ENCODE measurements at regions not wholly inside any gene's neighbourhood (a gene's known extent, or its start where the extent isn't known, plus 50 kb on each side); places are given as distances from the start of the nearest gene placed in this dataset.

DNA sequence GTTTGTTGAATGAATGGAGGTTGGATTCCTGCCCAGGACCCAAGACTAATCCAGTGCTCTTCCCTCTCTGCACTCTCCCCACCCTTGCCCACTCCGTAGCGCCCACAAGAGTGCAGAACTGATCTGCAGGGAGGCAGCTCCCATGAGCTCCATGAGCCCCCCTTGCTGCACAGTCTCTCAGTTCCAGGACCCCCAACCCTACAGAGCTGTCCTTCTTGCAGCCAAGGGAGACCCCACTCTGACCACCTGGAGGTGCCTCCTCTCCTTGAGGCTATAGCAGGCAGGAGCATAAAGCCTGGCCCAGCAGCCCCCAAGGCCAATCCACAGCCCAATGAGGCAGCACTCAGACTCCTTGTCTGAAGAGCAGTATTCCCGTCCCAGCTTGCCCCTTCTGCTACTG, 209.2 kb upstream of the ZC3H12A start:
- TF ChIP-seq, protein P1, sequence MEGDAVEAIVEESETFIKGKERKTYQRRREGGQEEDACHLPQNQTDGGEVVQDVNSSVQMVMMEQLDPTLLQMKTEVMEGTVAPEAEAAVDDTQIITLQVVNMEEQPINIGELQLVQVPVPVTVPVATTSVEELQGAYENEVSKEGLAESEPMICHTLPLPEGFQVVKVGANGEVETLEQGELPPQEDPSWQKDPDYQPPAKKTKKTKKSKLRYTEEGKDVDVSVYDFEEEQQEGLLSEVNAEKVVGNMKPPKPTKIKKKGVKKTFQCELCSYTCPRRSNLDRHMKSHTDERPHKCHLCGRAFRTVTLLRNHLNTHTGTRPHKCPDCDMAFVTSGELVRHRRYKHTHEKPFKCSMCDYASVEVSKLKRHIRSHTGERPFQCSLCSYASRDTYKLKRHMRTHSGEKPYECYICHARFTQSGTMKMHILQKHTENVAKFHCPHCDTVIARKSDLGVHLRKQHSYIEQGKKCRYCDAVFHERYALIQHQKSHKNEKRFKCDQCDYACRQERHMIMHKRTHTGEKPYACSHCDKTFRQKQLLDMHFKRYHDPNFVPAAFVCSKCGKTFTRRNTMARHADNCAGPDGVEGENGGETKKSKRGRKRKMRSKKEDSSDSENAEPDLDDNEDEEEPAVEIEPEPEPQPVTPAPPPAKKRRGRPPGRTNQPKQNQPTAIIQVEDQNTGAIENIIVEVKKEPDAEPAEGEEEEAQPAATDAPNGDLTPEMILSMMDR (IDR thresholded peaks at IDR 0.05) = no peak
- TF ChIP-seq YY1 (IDR thresholded peaks at IDR 0.05; ENCODE audit: low read depth) (no peak), RAD21 (IDR thresholded peaks at IDR 0.05; ENCODE audit: low read length) (no peak), RFX5 (IDR thresholded peaks at IDR 0.05; ENCODE audit: low read length) (no peak), GABPA (IDR thresholded peaks at IDR 0.05; ENCODE audit: low read depth) (no peak)
- TF ChIP-seq, protein P2, sequence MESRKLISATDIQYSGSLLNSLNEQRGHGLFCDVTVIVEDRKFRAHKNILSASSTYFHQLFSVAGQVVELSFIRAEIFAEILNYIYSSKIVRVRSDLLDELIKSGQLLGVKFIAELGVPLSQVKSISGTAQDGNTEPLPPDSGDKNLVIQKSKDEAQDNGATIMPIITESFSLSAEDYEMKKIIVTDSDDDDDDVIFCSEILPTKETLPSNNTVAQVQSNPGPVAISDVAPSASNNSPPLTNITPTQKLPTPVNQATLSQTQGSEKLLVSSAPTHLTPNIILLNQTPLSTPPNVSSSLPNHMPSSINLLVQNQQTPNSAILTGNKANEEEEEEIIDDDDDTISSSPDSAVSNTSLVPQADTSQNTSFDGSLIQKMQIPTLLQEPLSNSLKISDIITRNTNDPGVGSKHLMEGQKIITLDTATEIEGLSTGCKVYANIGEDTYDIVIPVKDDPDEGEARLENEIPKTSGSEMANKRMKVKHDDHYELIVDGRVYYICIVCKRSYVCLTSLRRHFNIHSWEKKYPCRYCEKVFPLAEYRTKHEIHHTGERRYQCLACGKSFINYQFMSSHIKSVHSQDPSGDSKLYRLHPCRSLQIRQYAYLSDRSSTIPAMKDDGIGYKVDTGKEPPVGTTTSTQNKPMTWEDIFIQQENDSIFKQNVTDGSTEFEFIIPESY (IDR thresholded peaks at IDR 0.05; ENCODE audit: borderline replicate concordance, low read depth) = no peak
- TF ChIP-seq, protein P3, sequence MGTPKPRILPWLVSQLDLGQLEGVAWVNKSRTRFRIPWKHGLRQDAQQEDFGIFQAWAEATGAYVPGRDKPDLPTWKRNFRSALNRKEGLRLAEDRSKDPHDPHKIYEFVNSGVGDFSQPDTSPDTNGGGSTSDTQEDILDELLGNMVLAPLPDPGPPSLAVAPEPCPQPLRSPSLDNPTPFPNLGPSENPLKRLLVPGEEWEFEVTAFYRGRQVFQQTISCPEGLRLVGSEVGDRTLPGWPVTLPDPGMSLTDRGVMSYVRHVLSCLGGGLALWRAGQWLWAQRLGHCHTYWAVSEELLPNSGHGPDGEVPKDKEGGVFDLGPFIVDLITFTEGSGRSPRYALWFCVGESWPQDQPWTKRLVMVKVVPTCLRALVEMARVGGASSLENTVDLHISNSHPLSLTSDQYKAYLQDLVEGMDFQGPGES (IDR thresholded peaks at IDR 0.05; ENCODE audit: low read depth, low read length) = no peak
- TF ChIP-seq, protein P4, sequence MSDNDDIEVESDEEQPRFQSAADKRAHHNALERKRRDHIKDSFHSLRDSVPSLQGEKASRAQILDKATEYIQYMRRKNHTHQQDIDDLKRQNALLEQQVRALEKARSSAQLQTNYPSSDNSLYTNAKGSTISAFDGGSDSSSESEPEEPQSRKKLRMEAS (IDR thresholded peaks at IDR 0.05; ENCODE audit: low read depth) = no peak

Measured in SK-N-SH (cell line).